Caco-2 (cell line): ENCODE measurements at regions not wholly inside any gene's neighbourhood (a gene's known extent, or its start where the extent isn't known, plus 50 kb on each side); places are given as distances from the start of the nearest gene placed in this dataset.

ENCODE experiments used
- BruUV-seq: library from RNA; stranded (reverse); fragments of 400-500 nt; replicated peaks from 2 replicates; lab custom pipeline; 2021; lab: Mats Ljungman, UMichigan
- CTCF ChIA-PET: fragments of 300-600 bp; sonication (Branson Sonifier 250); formaldehyde crosslinking; loops from one replicate; lab custom pipeline; 2022; ENCODE audit warnings: antibody characterized with exemption; lab: Charles Lee
- POLR2A ChIA-PET: fragments of 300-600 bp; sonication (Branson Sonifier 250); formaldehyde crosslinking; loops from one replicate; lab custom pipeline; 2022; ENCODE audit warnings: antibody characterized with exemption; lab: Charles Lee
- DNase-seq, 2 experiments: peaks; one replicate each; pipeline versions ENCODE4 v3.0.0 to v3.0.0-alpha.2; 2020 to 2022
- H3K27me3 ChIP-seq: replicated peaks from 2 replicates; pipeline ENCODE4 v1.6.0; 2011; ENCODE audit warnings: low read length; ENCODE audit not compliant: control insufficient read depth, insufficient read depth
- H3K36me3 ChIP-seq: 2 replicates; pipeline ENCODE4 v1.5.1; 2011; ENCODE audit warnings: low read length; ENCODE audit not compliant: control insufficient read depth, insufficient read depth
- H3K4me1 ChIP-seq: fragments of 250-450 bp; sonication (Bioruptor Pico); 2 replicates; pipeline ENCODE4 v1.5.1; 2020; ENCODE audit warnings: mild to moderate bottlenecking
- H3K4me3 ChIP-seq: 2 replicates; pipeline ENCODE4 v1.5.1; 2011; ENCODE audit warnings: low read depth, mild to moderate bottlenecking, control low read depth, low read length
- H3K9me3 ChIP-seq: fragments of 250-450 bp; sonication (Bioruptor Pico); 2 replicates; pipeline ENCODE4 v1.5.1; 2020; ENCODE audit warnings: mild to moderate bottlenecking, moderate library complexity
- H3K27ac Mint-ChIP-seq: one replicate; pipeline ENCODE4 v1.8.0; 2022; ENCODE audit warnings: mixed read lengths; ENCODE audit not compliant: unreplicated experiment
- H3K27me3 Mint-ChIP-seq: one replicate; pipeline ENCODE4 v1.8.0; 2022; ENCODE audit warnings: mixed read lengths; ENCODE audit not compliant: insufficient read depth, unreplicated experiment
- H3K36me3 Mint-ChIP-seq: one replicate; pipeline ENCODE4 v1.8.0; 2022; ENCODE audit warnings: mild to moderate bottlenecking, mixed read lengths; ENCODE audit not compliant: insufficient read depth, unreplicated experiment
- H3K4me1 Mint-ChIP-seq: one replicate; pipeline ENCODE4 v1.8.0; 2022; ENCODE audit warnings: low read depth, mixed read lengths; ENCODE audit not compliant: unreplicated experiment
- H3K4me3 Mint-ChIP-seq: one replicate; pipeline ENCODE4 v1.8.0; 2022; ENCODE audit warnings: mild to moderate bottlenecking, moderate library complexity, mixed read lengths; ENCODE audit not compliant: unreplicated experiment
- H3K9me3 Mint-ChIP-seq: one replicate; pipeline ENCODE4 v1.8.0; 2022; ENCODE audit warnings: mixed read lengths; ENCODE audit not compliant: unreplicated experiment
- CTCF ChIP-seq, 2 experiments: fragments of 200-600 bp in 1 of 2; IDR thresholded peaks; 1 replicate in 1 of 2; 2 replicates in 1 of 2; pipeline versions ENCODE4 v1.5.1 to v1.8.0; 2011 to 2022; ENCODE audit warnings: antibody characterized with exemption in 1 of 2, control low read depth in 1 of 2, inconsistent platforms in 1 of 2, low read depth in 1 of 2, low read length in 1 of 2, mild to moderate bottlenecking in 1 of 2, moderate library complexity in 1 of 2; ENCODE audit not compliant: insufficient read depth in 1 of 2, severe bottlenecking in 1 of 2, unreplicated experiment in 1 of 2
- intact Hi-C: fragments of 100-400 bp; cut with micrococcal nuclease; formaldehyde crosslinking; loops from one replicate; pipeline ENCODE4 v1.10.0; 2022; ENCODE audit not compliant: unreplicated experiment

- H3K9me3 Mint-ChIP-seq: peaks cover 28% of the 10 kb centered on the region
- no peaks in the 10 kb centered on the region for H3K36me3 Mint-ChIP-seq
- TF ChIP-seq CTCF (IDR thresholded peaks at IDR 0.05; ENCODE audit: insufficient read depth in 1 of 2, low read depth in 1 of 2, low read length in 1 of 2, severe bottlenecking in 1 of 2, unreplicated experiment in 1 of 2): no peak
- H3K27ac Mint-ChIP-seq: no peak overlapping the region
- H3K36me3 ChIP-seq: no peaks in the 10 kb centered on the region
- no peaks in the 10 kb centered on the region for H3K4me1 ChIP-seq
- POLR2A ChIA-PET: interaction anchor here (0.7 kb wide), 1 partner anchor 51 kb away, joined by 3 read pairs; no protein-coding TSS in a partner anchor
- BruUV-seq: no TSS peak
- no peak for DNase-seq
- intact Hi-C loops: no loop called here
- H3K4me1 Mint-ChIP-seq: no peaks in the 10 kb centered on the region
- H3K4me3 ChIP-seq: no peak overlapping the region
- H3K27me3 ChIP-seq: no peaks in the 10 kb centered on the region
- no peak overlapping the region for H3K4me3 Mint-ChIP-seq
- no peaks in the 10 kb centered on the region for H3K27me3 Mint-ChIP-seq
- CTCF ChIA-PET: no interaction called here
- H3K9me3 ChIP-seq: peaks cover 8% of the 10 kb centered on the region
Measured at GRCh38 chr5:52107210-52107905, 680.4 kb upstream of the ITGA1 start.

GRCh38 chr5:52119768-52120167, 667.9 kb upstream of the ITGA1 start:
- intact Hi-C loops: no loop called here
- Histone ChIP-seq H3K4me1 (no peaks in the 10 kb centered on the region; the same call in 1 of the 2 replicates), H3K9me3 (no peaks in the 10 kb centered on the region), H3K36me3 (no peaks in the 10 kb centered on the region), H3K27me3 (no peaks in the 10 kb centered on the region), H3K4me3 (no peak overlapping the region)
- no TSS peak for BruUV-seq
- Mint-ChIP-seq H3K36me3 (peaks cover 4% of the 10 kb centered on the region), H3K9me3 (peaks cover 9% of the 10 kb centered on the region), H3K27me3 (no peaks in the 10 kb centered on the region), H3K27ac (no peak overlapping the region), H3K4me3 (no peak overlapping the region), H3K4me1 (peaks cover 7% of the 10 kb centered on the region)
- TF ChIP-seq CTCF (IDR thresholded peaks at IDR 0.05; ENCODE audit: insufficient read depth in 1 of 2, low read depth in 1 of 2, low read length in 1 of 2, severe bottlenecking in 1 of 2, unreplicated experiment in 1 of 2): peak in 1 of 2 experiments; percentile 15
- ChIA-PET CTCF (no interaction called here), POLR2A (no interaction called here)
- no peak for DNase-seq

GRCh38 chr5:52132053-52132452, 655.7 kb upstream of the ITGA1 start:
- Mint-ChIP-seq H3K36me3 (no peaks in the 10 kb centered on the region), H3K27ac (no peak overlapping the region), H3K9me3 (no peaks in the 10 kb centered on the region), H3K4me3 (no peak overlapping the region), H3K27me3 (no peaks in the 10 kb centered on the region), H3K4me1 (no peaks in the 10 kb centered on the region)
- ChIA-PET POLR2A (no interaction called here), CTCF (no interaction called here)
- Histone ChIP-seq H3K9me3 (no peaks in the 10 kb centered on the region), H3K27me3 (no peaks in the 10 kb centered on the region), H3K36me3 (no peaks in the 10 kb centered on the region), H3K4me1 (no peaks in the 10 kb centered on the region), H3K4me3 (no peak overlapping the region)
- TF ChIP-seq CTCF (IDR thresholded peaks at IDR 0.05; ENCODE audit: insufficient read depth in 1 of 2, low read depth in 1 of 2, low read length in 1 of 2, severe bottlenecking in 1 of 2, unreplicated experiment in 1 of 2): no peak
- BruUV-seq: no TSS peak
- intact Hi-C loops: no loop called here
- DNase-seq: no peak
